ENCODE measurements at regions not wholly inside any gene's neighbourhood (a gene's known extent, or its start where the extent isn't known, plus 50 kb on each side); places are given as distances from the start of the nearest gene placed in this dataset.

DNA sequence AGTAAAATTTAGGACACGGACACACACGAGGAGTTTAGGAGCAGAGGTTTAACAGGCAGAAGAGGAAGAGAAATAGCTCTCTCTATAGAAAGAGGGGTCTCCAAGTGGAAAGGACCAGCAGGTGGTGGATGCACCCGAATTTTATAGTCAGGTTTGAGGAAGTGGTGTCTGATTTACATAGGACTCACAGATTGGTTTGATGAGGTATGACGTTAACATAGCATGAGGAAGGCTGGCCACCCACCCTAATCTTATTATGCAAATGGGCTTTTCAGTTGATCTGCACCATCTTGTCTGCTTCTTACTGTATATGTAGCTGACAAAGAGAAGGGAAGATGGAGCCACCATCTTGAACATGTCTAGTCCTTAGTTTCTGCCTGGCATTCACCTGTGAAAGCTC is 52.5 kb upstream of the RGS2 start:
- TF ChIP-seq, protein P1, sequence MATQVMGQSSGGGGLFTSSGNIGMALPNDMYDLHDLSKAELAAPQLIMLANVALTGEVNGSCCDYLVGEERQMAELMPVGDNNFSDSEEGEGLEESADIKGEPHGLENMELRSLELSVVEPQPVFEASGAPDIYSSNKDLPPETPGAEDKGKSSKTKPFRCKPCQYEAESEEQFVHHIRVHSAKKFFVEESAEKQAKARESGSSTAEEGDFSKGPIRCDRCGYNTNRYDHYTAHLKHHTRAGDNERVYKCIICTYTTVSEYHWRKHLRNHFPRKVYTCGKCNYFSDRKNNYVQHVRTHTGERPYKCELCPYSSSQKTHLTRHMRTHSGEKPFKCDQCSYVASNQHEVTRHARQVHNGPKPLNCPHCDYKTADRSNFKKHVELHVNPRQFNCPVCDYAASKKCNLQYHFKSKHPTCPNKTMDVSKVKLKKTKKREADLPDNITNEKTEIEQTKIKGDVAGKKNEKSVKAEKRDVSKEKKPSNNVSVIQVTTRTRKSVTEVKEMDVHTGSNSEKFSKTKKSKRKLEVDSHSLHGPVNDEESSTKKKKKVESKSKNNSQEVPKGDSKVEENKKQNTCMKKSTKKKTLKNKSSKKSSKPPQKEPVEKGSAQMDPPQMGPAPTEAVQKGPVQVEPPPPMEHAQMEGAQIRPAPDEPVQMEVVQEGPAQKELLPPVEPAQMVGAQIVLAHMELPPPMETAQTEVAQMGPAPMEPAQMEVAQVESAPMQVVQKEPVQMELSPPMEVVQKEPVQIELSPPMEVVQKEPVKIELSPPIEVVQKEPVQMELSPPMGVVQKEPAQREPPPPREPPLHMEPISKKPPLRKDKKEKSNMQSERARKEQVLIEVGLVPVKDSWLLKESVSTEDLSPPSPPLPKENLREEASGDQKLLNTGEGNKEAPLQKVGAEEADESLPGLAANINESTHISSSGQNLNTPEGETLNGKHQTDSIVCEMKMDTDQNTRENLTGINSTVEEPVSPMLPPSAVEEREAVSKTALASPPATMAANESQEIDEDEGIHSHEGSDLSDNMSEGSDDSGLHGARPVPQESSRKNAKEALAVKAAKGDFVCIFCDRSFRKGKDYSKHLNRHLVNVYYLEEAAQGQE (IDR thresholded peaks at IDR 0.05; ENCODE audit: insufficient replicate concordance, low read depth), result no peak
- TF ChIP-seq SPI1 (IDR thresholded peaks at IDR 0.05; ENCODE audit: borderline replicate concordance, low read depth), result peak; percentile 23; the same call in 1 of the 2 replicates
- Histone ChIP-seq H3K4me3 (replicated peaks; ENCODE audit: insufficient read depth, low read length) (no peak overlapping the region), H3K27ac (replicated peaks) (no peak overlapping the region), H3K27me3 (ENCODE audit: insufficient read depth, poor library complexity, severe bottlenecking) (no peaks in the 10 kb centered on the region)
- no peak for DNase-seq (ENCODE audit: low read depth in 1 of 2, low spot score in 1 of 2)

DNA sequence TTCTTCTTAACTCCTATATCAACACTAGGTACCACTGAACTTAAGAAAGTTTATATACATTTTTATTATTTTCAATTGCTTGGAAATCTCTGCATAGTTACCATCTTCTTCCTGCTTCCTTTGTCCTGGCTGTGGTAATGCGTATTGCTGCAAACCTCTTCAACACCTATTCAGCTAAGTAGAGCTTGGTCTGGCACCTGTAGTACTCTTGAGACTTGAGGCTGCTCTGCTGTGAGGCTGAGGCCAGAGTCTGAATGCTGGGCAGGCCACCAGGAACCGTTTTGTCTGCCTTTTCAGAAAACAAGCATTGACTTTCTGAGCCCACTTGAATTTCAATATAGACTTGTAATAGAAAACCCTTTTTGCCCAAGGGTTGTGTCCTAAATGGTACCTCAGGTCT is 52.0 kb upstream of the RGS2 start:
- no peak for TF ChIP-seq GABPA (IDR thresholded peaks at IDR 0.05; ENCODE audit: low read depth)
- TF ChIP-seq, protein P2, sequence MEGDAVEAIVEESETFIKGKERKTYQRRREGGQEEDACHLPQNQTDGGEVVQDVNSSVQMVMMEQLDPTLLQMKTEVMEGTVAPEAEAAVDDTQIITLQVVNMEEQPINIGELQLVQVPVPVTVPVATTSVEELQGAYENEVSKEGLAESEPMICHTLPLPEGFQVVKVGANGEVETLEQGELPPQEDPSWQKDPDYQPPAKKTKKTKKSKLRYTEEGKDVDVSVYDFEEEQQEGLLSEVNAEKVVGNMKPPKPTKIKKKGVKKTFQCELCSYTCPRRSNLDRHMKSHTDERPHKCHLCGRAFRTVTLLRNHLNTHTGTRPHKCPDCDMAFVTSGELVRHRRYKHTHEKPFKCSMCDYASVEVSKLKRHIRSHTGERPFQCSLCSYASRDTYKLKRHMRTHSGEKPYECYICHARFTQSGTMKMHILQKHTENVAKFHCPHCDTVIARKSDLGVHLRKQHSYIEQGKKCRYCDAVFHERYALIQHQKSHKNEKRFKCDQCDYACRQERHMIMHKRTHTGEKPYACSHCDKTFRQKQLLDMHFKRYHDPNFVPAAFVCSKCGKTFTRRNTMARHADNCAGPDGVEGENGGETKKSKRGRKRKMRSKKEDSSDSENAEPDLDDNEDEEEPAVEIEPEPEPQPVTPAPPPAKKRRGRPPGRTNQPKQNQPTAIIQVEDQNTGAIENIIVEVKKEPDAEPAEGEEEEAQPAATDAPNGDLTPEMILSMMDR (IDR thresholded peaks at IDR 0.05; ENCODE audit: insufficient read depth, low read length), result no peak
- no peak for TF ChIP-seq SPI1 (IDR thresholded peaks at IDR 0.05; ENCODE audit: borderline replicate concordance, low read depth)
- no peak for TF ChIP-seq POLR2AphosphoS5 (IDR thresholded peaks at IDR 0.05; ENCODE audit: low read depth)
- TF ChIP-seq, protein P1 (IDR thresholded peaks at IDR 0.05; ENCODE audit: insufficient replicate concordance, low read depth), result no peak
- no peaks in the 10 kb centered on the region for H3K27me3 ChIP-seq (ENCODE audit: insufficient read depth, poor library complexity, severe bottlenecking)
- no peak overlapping the region for H3K27ac ChIP-seq (replicated peaks)

DNA sequence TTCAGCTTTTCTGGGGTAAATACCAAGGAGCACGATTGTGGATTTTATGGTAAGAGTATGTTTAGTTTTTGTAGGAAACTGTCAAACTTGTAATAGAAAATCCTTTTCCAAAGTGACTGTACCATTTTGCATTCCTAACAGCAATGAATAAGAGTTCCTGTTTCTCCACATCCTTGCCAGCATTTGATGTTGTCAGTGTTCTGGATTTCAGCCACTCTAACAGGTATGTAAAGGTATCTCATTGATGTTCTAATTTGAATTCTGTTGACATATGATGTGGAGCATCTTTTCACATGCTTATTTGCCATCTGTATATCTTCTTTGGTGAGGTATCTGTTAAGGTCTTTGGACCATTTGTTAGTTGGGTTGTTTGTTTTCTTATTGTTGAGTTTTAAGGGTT is 50.3 kb upstream of the RGS2 start:
- DNase-seq (ENCODE audit: low read depth in 1 of 2, low spot score in 1 of 2), result no peak
- no peak for TF ChIP-seq GABPA (IDR thresholded peaks at IDR 0.05; ENCODE audit: low read depth)
- no peak overlapping the region for H3K27ac ChIP-seq (replicated peaks)
- no peaks in the 10 kb centered on the region for H3K27me3 ChIP-seq (ENCODE audit: insufficient read depth, poor library complexity, severe bottlenecking)
- H3K4me3 ChIP-seq (replicated peaks; ENCODE audit: insufficient read depth, low read length), result no peak overlapping the region

More for the DNA sequence above, 52.0 kb upstream of the RGS2 start:
- no peak for DNase-seq (ENCODE audit: low read depth in 1 of 2, low spot score in 1 of 2)
- no peak overlapping the region for H3K4me3 ChIP-seq (replicated peaks; ENCODE audit: insufficient read depth, low read length)

Data from HL-60 (cell line).